Suprapubic skin (tissue), 4 donors: ENCODE measurements at regions not wholly inside any gene's neighbourhood (a gene's known extent, or its start where the extent isn't known, plus 50 kb on each side); places are given as distances from the start of the nearest gene placed in this dataset.

ENCODE experiments used
- DNase-seq, 2 donors: peaks; one replicate each; pipeline ENCODE4 v3.0.0-alpha.2; 2019; ENCODE audit warnings: low spot score in 2 of 2
- H3K27ac ChIP-seq: fragments of 200-600 bp; sonication (generic); one replicate; pipeline ENCODE4 v1.5.1; 2019
- H3K27me3 ChIP-seq: fragments of 200-600 bp; sonication (generic); one replicate; pipeline ENCODE4 v1.5.1; 2019
- H3K36me3 ChIP-seq: fragments of 200-600 bp; sonication (generic); one replicate; pipeline ENCODE4 v1.5.1; 2019
- H3K4me1 ChIP-seq: fragments of 200-600 bp; sonication (generic); one replicate; pipeline ENCODE4 v1.5.1; 2019
- H3K4me3 ChIP-seq: fragments of 200-600 bp; sonication (generic); one replicate; pipeline ENCODE4 v1.5.1; 2019; ENCODE audit warnings: mild to moderate bottlenecking
- H3K9me3 ChIP-seq: fragments of 200-600 bp; sonication (generic); one replicate; pipeline ENCODE4 v1.5.1; 2019
- EP300 ChIP-seq: sonication (generic); formaldehyde crosslinking; IDR thresholded peaks from one replicate; pipeline ENCODE4 v1.6.1; 2017; ENCODE audit warnings: antibody characterized with exemption
- POLR2A ChIP-seq, 2 donors: fragments of 450-650 bp; IDR thresholded peaks; one replicate each; pipeline ENCODE4 v1.6.1; 2017; ENCODE audit warnings: antibody characterized with exemption in 2 of 2, mild to moderate bottlenecking in 2 of 2, moderate library complexity in 2 of 2
- POLR2AphosphoS5 ChIP-seq, 3 donors: sonication (generic); formaldehyde crosslinking; IDR thresholded peaks; one replicate each; pipeline ENCODE4 v1.6.1; 2017; ENCODE audit warnings: antibody characterized with exemption in 3 of 3
- WGBS: methylation state at CpG from one replicate; pipeline ENCODE4 v1.1.5; 2018; 5-methylcytosine and 5-hydroxymethylcytosine counted together
- TF ChIP-seq, protein P1 (sequence below), 2 donors: fragments of 200-600 bp in 1 of 2; fragments of 450-650 bp in 1 of 2; sonication (generic) in 1 of 2; IDR thresholded peaks; one replicate each; pipeline ENCODE4 v1.5.1; 2016 to 2019; ENCODE audit warnings: antibody characterized with exemption in 2 of 2, mild to moderate bottlenecking in 1 of 2, moderate library complexity in 1 of 2

- TF ChIP-seq POLR2A (IDR thresholded peaks at IDR 0.05) (no peak), EP300 (no peak), POLR2AphosphoS5 (IDR thresholded peaks at IDR 0.05) (no peak)
- TF ChIP-seq, protein P1, sequence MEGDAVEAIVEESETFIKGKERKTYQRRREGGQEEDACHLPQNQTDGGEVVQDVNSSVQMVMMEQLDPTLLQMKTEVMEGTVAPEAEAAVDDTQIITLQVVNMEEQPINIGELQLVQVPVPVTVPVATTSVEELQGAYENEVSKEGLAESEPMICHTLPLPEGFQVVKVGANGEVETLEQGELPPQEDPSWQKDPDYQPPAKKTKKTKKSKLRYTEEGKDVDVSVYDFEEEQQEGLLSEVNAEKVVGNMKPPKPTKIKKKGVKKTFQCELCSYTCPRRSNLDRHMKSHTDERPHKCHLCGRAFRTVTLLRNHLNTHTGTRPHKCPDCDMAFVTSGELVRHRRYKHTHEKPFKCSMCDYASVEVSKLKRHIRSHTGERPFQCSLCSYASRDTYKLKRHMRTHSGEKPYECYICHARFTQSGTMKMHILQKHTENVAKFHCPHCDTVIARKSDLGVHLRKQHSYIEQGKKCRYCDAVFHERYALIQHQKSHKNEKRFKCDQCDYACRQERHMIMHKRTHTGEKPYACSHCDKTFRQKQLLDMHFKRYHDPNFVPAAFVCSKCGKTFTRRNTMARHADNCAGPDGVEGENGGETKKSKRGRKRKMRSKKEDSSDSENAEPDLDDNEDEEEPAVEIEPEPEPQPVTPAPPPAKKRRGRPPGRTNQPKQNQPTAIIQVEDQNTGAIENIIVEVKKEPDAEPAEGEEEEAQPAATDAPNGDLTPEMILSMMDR (IDR thresholded peaks at IDR 0.05), result no peak
- Histone ChIP-seq H3K9me3 (peaks cover 15% of the 10 kb centered on the region), H3K36me3 (no peaks in the 10 kb centered on the region), H3K27ac (no peak overlapping the region), H3K27me3 (no peaks in the 10 kb centered on the region), H3K4me3 (no peak overlapping the region), H3K4me1 (no peaks in the 10 kb centered on the region)
- no peak for DNase-seq
Measured at GRCh38 chr2:56674084-56674483, 490.3 kb downstream of the CCDC85A start.

DNA sequence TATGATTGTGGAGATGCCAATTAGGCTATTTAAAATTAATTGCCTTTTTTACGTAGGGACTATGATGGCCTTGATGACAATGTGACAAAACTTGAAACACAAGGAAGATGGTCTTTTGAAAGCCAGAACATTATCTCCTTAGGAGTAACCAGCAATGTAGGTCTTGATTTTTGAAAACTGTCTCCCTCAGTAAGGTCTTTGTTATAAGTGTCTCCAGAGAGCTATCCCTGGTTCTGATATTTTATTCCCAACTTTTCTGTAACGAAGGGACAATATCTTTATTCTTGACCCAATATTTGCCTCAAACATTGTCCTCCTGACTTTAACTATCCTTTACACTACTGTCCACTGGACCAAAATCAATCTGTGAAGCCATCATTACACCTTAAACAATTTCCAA, 493.2 kb downstream of the CCDC85A start:
- DNase-seq, result no peak
- TF ChIP-seq EP300 (no peak), POLR2A (IDR thresholded peaks at IDR 0.05) (no peak), POLR2AphosphoS5 (IDR thresholded peaks at IDR 0.05) (no peak)
- TF ChIP-seq, protein P1 (IDR thresholded peaks at IDR 0.05), result no peak
- no peaks in the 10 kb centered on the region for H3K27me3 ChIP-seq
- H3K9me3 ChIP-seq, result peaks cover 15% of the 10 kb centered on the region
- WGBS, result 76% methylated on average over 2 of the region's 2 CpGs
- no peaks in the 10 kb centered on the region for H3K36me3 ChIP-seq
- H3K4me3 ChIP-seq, result no peak overlapping the region
- H3K27ac ChIP-seq, result no peak overlapping the region
- H3K4me1 ChIP-seq, result no peaks in the 10 kb centered on the region

DNA sequence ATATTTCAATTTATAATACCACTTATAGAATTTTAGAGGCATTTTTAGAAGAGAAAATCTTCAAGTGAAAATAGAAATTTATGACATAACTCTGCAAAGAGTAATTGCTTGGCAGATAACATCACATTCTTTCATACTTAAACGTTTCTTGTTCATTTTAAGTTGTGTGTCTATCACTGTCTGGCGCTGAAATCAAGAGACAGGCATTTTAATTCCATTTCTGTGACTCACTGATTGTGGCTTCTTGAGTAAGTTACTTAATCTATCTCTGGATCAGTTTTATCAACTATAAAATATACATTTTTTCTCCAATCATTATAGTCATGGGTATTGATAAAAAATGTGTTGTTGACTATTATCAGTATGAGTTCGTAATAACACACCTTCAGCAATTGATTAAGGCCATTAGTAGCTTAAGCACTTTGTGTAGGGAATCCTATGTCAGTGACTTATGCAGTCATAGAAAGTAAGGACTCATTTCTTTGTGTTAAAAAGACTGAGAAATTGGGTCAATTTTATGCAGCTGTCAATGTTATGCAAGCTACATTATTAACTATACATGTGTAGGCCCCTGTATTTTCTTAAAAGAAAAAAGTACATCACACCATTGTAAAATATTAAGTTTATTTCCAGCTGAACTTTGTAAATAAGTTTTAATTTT, 497.3 kb downstream of the CCDC85A start:
- no peak for DNase-seq
- H3K4me3 ChIP-seq, result no peak overlapping the region
- H3K9me3 ChIP-seq, result no peaks in the 10 kb centered on the region
- no peak overlapping the region for H3K27ac ChIP-seq
- H3K27me3 ChIP-seq, result no peaks in the 10 kb centered on the region
- H3K4me1 ChIP-seq, result no peaks in the 10 kb centered on the region
- no peak for TF ChIP-seq POLR2A (IDR thresholded peaks at IDR 0.05)
- TF ChIP-seq POLR2AphosphoS5 (IDR thresholded peaks at IDR 0.05), result no peak
- TF ChIP-seq, protein P1 (IDR thresholded peaks at IDR 0.05), result no peak
- TF ChIP-seq EP300, result no peak
- no peaks in the 10 kb centered on the region for H3K36me3 ChIP-seq
- WGBS, result 43% methylated on average over 3 of the region's 3 CpGs

DNA sequence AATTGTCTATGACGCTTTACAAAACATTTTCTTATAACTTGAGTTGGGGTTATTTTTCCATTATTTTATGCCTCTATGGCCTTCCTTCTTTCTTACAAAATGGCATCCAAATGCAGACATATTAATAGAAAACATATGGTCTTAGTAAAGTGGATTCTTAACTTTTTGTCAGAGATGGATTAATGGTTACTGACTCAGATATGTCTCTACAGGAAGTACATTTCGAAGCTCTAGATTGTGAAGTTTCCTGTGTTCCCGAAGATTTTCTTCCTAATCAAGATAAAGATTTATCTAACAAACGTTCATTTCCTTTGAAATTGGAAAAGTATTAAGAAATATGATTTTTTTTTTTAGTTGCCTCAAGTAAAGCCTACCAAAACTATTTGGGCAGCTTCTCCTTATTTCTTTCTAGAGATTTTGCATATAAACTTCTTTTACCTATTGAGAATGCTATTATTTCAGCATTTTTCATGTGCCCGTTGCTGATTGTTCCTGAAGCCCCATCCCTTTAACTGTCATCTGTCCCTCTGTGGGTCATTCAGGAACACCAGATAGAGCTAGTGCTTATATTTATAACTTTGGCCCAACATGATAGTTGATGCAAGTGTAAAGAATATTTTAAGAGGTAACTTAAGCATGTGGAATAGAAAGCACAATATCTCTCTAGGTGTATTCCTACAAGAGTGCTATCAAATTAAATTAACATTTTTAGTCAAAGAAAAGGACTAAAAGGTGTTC, 498.0 kb downstream of the CCDC85A start:
- H3K4me3 ChIP-seq, result no peak overlapping the region
- H3K4me1 ChIP-seq, result no peaks in the 10 kb centered on the region
- H3K27ac ChIP-seq, result no peak overlapping the region
- TF ChIP-seq POLR2A (IDR thresholded peaks at IDR 0.05), result no peak
- TF ChIP-seq EP300, result no peak
- TF ChIP-seq, protein P1 (IDR thresholded peaks at IDR 0.05), result no peak
- TF ChIP-seq POLR2AphosphoS5 (IDR thresholded peaks at IDR 0.05), result no peak
- no peaks in the 10 kb centered on the region for H3K27me3 ChIP-seq
- H3K9me3 ChIP-seq, result no peaks in the 10 kb centered on the region
- no peaks in the 10 kb centered on the region for H3K36me3 ChIP-seq
- 58% methylated on average over 5 of the region's 5 CpGs for WGBS
- DNase-seq, result no peak

- H3K4me1 ChIP-seq, result no peaks in the 10 kb centered on the region
- H3K27ac ChIP-seq, result no peak overlapping the region
- 55% methylated on average over 3 of the region's 3 CpGs for WGBS
- no peaks in the 10 kb centered on the region for H3K36me3 ChIP-seq
- no peaks in the 10 kb centered on the region for H3K9me3 ChIP-seq
- H3K4me3 ChIP-seq, result no peak overlapping the region
- no peak for DNase-seq
- H3K27me3 ChIP-seq, result no peaks in the 10 kb centered on the region
- TF ChIP-seq EP300 (no peak), POLR2AphosphoS5 (IDR thresholded peaks at IDR 0.05) (no peak), POLR2A (IDR thresholded peaks at IDR 0.05) (no peak)
- TF ChIP-seq, protein P1 (IDR thresholded peaks at IDR 0.05), result no peak
Measured at GRCh38 chr2:56682397-56682760, 498.6 kb downstream of the CCDC85A start.
